ENCODE measurements at regions not wholly inside any gene's neighbourhood (a gene's known extent, or its start where the extent isn't known, plus 50 kb on each side); places are given as distances from the start of the nearest gene placed in this dataset.
"Not testable (repeated sequence)": the region's sequence is repeated elsewhere in the genome, so short reads cannot be mapped to it uniquely, and the experiment has no call there.

GRCh38 chr15:20302141-20303069 lies 239.2 kb downstream of the GOLGA6L6 start:
- DNase-seq; H3K27me3 ChIP-seq; H3K36me3 ChIP-seq (ENCODE audit: low read depth, missing control alignments); H3K4me3 ChIP-seq; intact Hi-C loops (cut with DNase I; ENCODE audit: low total_unique reads); H3K9me3 ChIP-seq; H3K27ac ChIP-seq; H3K4me1 ChIP-seq: not testable (repeated sequence)
- WGBS, 2 donors, result 89 to 91% methylated on average over 6 to 9 of the region's 11 CpGs

- intact Hi-C loops (cut with DNase I; ENCODE audit: low total_unique reads); DNase-seq: not testable (repeated sequence)
- WGBS, 2 donors, result 86 to 91% methylated on average over 12 of the region's 12 CpGs
These were observed 240.0 kb downstream of the GOLGA6L6 start for GRCh38 chr15:20301471-20302081.

GRCh38 chr15:20301041-20301390 lies 240.6 kb downstream of the GOLGA6L6 start:
- H3K27me3 ChIP-seq; H3K4me1 ChIP-seq; DNase-seq; H3K4me3 ChIP-seq; intact Hi-C loops (cut with DNase I; ENCODE audit: low total_unique reads); H3K36me3 ChIP-seq (ENCODE audit: low read depth, missing control alignments); H3K9me3 ChIP-seq; H3K27ac ChIP-seq: not testable (repeated sequence)
- WGBS, 2 donors, result 85 to 90% methylated on average over 2 to 4 of the region's 4 CpGs

More at GRCh38 chr15:20301471-20302081, 240.0 kb downstream of the GOLGA6L6 start:
- not testable (repeated sequence) for H3K36me3 ChIP-seq (ENCODE audit: low read depth, missing control alignments); H3K4me1 ChIP-seq; H3K9me3 ChIP-seq; H3K27me3 ChIP-seq; H3K4me3 ChIP-seq; H3K27ac ChIP-seq

- H3K9me3 ChIP-seq; H3K27ac ChIP-seq; H3K4me3 ChIP-seq; H3K27me3 ChIP-seq; intact Hi-C loops (cut with DNase I; ENCODE audit: low total_unique reads); H3K4me1 ChIP-seq; DNase-seq; H3K36me3 ChIP-seq (ENCODE audit: low read depth, missing control alignments): not testable (repeated sequence)
- WGBS, 2 donors, result 81 to 90% methylated on average over 17 to 19 of the region's 19 CpGs
These were observed 241.1 kb downstream of the GOLGA6L6 start for GRCh38 chr15:20300351-20301040.

- H3K4me1 ChIP-seq; H3K27me3 ChIP-seq; H3K36me3 ChIP-seq (ENCODE audit: low read depth, missing control alignments); intact Hi-C loops (cut with DNase I; ENCODE audit: low total_unique reads); H3K4me3 ChIP-seq; H3K9me3 ChIP-seq; DNase-seq; H3K27ac ChIP-seq: not testable (repeated sequence)
- 64 to 74% methylated on average over 2 to 3 of the region's 3 CpGs for WGBS, 2 donors
These were observed 243.9 kb downstream of the GOLGA6L6 start for GRCh38 chr15:20297603-20298123.

- H3K9me3 ChIP-seq; intact Hi-C loops (cut with DNase I; ENCODE audit: low total_unique reads); H3K4me3 ChIP-seq; DNase-seq; H3K27ac ChIP-seq; H3K36me3 ChIP-seq (ENCODE audit: low read depth, missing control alignments); H3K4me1 ChIP-seq; H3K27me3 ChIP-seq: not testable (repeated sequence)
- 62 to 72% methylated on average over 8 of the region's 8 CpGs for WGBS, 2 donors
These were observed 245.3 kb downstream of the GOLGA6L6 start for GRCh38 chr15:20296261-20296660.

- H3K4me1 ChIP-seq, result no peaks in the 10 kb centered on the region
- intact Hi-C loops (cut with DNase I; ENCODE audit: low total_unique reads), result no loop called here
- no peak for TF ChIP-seq POLR2A (IDR thresholded peaks at IDR 0.05)
- TF ChIP-seq CTCF (IDR thresholded peaks at IDR 0.05), result no peak
- H3K9me3 ChIP-seq, result no peaks in the 10 kb centered on the region
- no peaks in the 10 kb centered on the region for H3K27me3 ChIP-seq
- peak; percentile 34 for DNase-seq
- 71 to 73% methylated on average over 23 to 29 of the region's 43 CpGs for WGBS, 2 donors
- H3K36me3 ChIP-seq (ENCODE audit: low read depth, missing control alignments), result no peaks in the 10 kb centered on the region
- peak overlapping the region; percentile 53 to 56 for H3K4me3 ChIP-seq
- peak overlapping the region in 1 of 2 donors; percentile 71 for H3K27ac ChIP-seq
These were observed 246.3 kb downstream of the GOLGA6L6 start for GRCh38 chr15:20295238-20295811.
